Suprapubic skin (tissue), 4 donors: ENCODE measurements at regions not wholly inside any gene's neighbourhood (a gene's known extent, or its start where the extent isn't known, plus 50 kb on each side); places are given as distances from the start of the nearest gene placed in this dataset.
A peak's percentile ranks its signal among the peaks of the same experiment; 100 is the strongest.

ENCODE experiments used
- DNase-seq, 2 donors: peaks; one replicate each; pipeline ENCODE4 v3.0.0-alpha.2; 2019; ENCODE audit warnings: low spot score in 2 of 2
- H3K27ac ChIP-seq: fragments of 200-600 bp; sonication (generic); one replicate; pipeline ENCODE4 v1.5.1; 2019
- H3K27me3 ChIP-seq: fragments of 200-600 bp; sonication (generic); one replicate; pipeline ENCODE4 v1.5.1; 2019
- H3K36me3 ChIP-seq: fragments of 200-600 bp; sonication (generic); one replicate; pipeline ENCODE4 v1.5.1; 2019
- H3K4me1 ChIP-seq: fragments of 200-600 bp; sonication (generic); one replicate; pipeline ENCODE4 v1.5.1; 2019
- H3K4me3 ChIP-seq: fragments of 200-600 bp; sonication (generic); one replicate; pipeline ENCODE4 v1.5.1; 2019; ENCODE audit warnings: mild to moderate bottlenecking
- H3K9me3 ChIP-seq: fragments of 200-600 bp; sonication (generic); one replicate; pipeline ENCODE4 v1.5.1; 2019
- CTCF ChIP-seq, 2 donors: fragments of 200-600 bp in 1 of 2; fragments of 450-650 bp in 1 of 2; sonication (generic) in 1 of 2; IDR thresholded peaks; one replicate each; pipeline ENCODE4 v1.5.1; 2016 to 2019; ENCODE audit warnings: antibody characterized with exemption in 2 of 2, mild to moderate bottlenecking in 1 of 2, moderate library complexity in 1 of 2
- EP300 ChIP-seq: sonication (generic); formaldehyde crosslinking; IDR thresholded peaks from one replicate; pipeline ENCODE4 v1.6.1; 2017; ENCODE audit warnings: antibody characterized with exemption
- POLR2A ChIP-seq, 2 donors: fragments of 450-650 bp; IDR thresholded peaks; one replicate each; pipeline ENCODE4 v1.6.1; 2017; ENCODE audit warnings: antibody characterized with exemption in 2 of 2, mild to moderate bottlenecking in 2 of 2, moderate library complexity in 2 of 2
- POLR2AphosphoS5 ChIP-seq, 3 donors: sonication (generic); formaldehyde crosslinking; IDR thresholded peaks; one replicate each; pipeline ENCODE4 v1.6.1; 2017; ENCODE audit warnings: antibody characterized with exemption in 3 of 3
- WGBS: methylation state at CpG from one replicate; pipeline ENCODE4 v1.1.5; 2018; 5-methylcytosine and 5-hydroxymethylcytosine counted together

- WGBS, result 46% methylated on average over 4 of the region's 4 CpGs
- Histone ChIP-seq H3K4me1 (peaks cover 9% of the 10 kb centered on the region), H3K9me3 (no peaks in the 10 kb centered on the region), H3K36me3 (no peaks in the 10 kb centered on the region), H3K27me3 (no peaks in the 10 kb centered on the region), H3K27ac (no peak overlapping the region), H3K4me3 (no peak overlapping the region)
- no peak for DNase-seq
- TF ChIP-seq POLR2A (IDR thresholded peaks at IDR 0.05), result no peak
- TF ChIP-seq POLR2AphosphoS5 (IDR thresholded peaks at IDR 0.05), result no peak
- TF ChIP-seq EP300, result no peak
- no peak for TF ChIP-seq CTCF (IDR thresholded peaks at IDR 0.05)
Observed at GRCh38 chr12:93015871-93016751, 87.0 kb upstream of the EEA1 start.

GRCh38 chr12:93016752-93017350 lies 87.8 kb upstream of the EEA1 start:
- Histone ChIP-seq H3K4me1 (peaks cover 9% of the 10 kb centered on the region), H3K27ac (no peak overlapping the region), H3K4me3 (no peak overlapping the region), H3K27me3 (no peaks in the 10 kb centered on the region), H3K9me3 (no peaks in the 10 kb centered on the region), H3K36me3 (no peaks in the 10 kb centered on the region)
- no peak for TF ChIP-seq CTCF (IDR thresholded peaks at IDR 0.05)
- no peak for TF ChIP-seq EP300
- TF ChIP-seq POLR2A (IDR thresholded peaks at IDR 0.05), result no peak
- no peak for TF ChIP-seq POLR2AphosphoS5 (IDR thresholded peaks at IDR 0.05)
- WGBS, result 75% methylated on average over 4 of the region's 4 CpGs
- no peak for DNase-seq

- Histone ChIP-seq H3K9me3 (no peaks in the 10 kb centered on the region), H3K4me1 (peaks cover 9% of the 10 kb centered on the region), H3K36me3 (no peaks in the 10 kb centered on the region), H3K27ac (no peak overlapping the region), H3K4me3 (no peak overlapping the region), H3K27me3 (no peaks in the 10 kb centered on the region)
- WGBS, result 95% methylated on average over 2 of the region's 2 CpGs
- DNase-seq, result no peak
- TF ChIP-seq POLR2AphosphoS5 (IDR thresholded peaks at IDR 0.05) (no peak), POLR2A (IDR thresholded peaks at IDR 0.05) (no peak)
Observed at GRCh38 chr12:93018610-93019009, 89.5 kb upstream of the EEA1 start.

GRCh38 chr12:93019212-93019927 lies 90.3 kb upstream of the EEA1 start:
- Histone ChIP-seq H3K4me3 (no peak overlapping the region), H3K27ac (peak overlapping the region; percentile 29), H3K36me3 (no peaks in the 10 kb centered on the region), H3K9me3 (no peaks in the 10 kb centered on the region), H3K4me1 (peaks cover 9% of the 10 kb centered on the region), H3K27me3 (no peaks in the 10 kb centered on the region)
- TF ChIP-seq POLR2A (IDR thresholded peaks at IDR 0.05), result no peak
- no peak for DNase-seq
- WGBS, result 91% methylated on average over 9 of the region's 9 CpGs

- Histone ChIP-seq H3K27me3 (no peaks in the 10 kb centered on the region), H3K27ac (peak overlapping the region; percentile 29), H3K4me1 (peaks cover 9% of the 10 kb centered on the region), H3K36me3 (no peaks in the 10 kb centered on the region), H3K4me3 (no peak overlapping the region), H3K9me3 (no peaks in the 10 kb centered on the region)
- TF ChIP-seq POLR2AphosphoS5 (IDR thresholded peaks at IDR 0.05) (no peak), EP300 (no peak), CTCF (IDR thresholded peaks at IDR 0.05) (no peak), POLR2A (IDR thresholded peaks at IDR 0.05) (no peak)
- DNase-seq, result no peak
- WGBS, result 64% methylated on average over 8 of the region's 8 CpGs
Observed at GRCh38 chr12:93019975-93020630, 91.0 kb upstream of the EEA1 start.
